H1 (cell line): ENCODE measurements at regions not wholly inside any gene's neighbourhood (a gene's known extent, or its start where the extent isn't known, plus 50 kb on each side); places are given as distances from the start of the nearest gene placed in this dataset.
A peak's percentile ranks its signal among the peaks of the same experiment; 100 is the strongest.

Experiments
- CTCF ChIA-PET: fragments of 300-600 bp; sonication (Branson Sonifier 250); formaldehyde crosslinking; loops from one replicate; lab custom pipeline; 2021; ENCODE audit not compliant: partially characterized antibody; lab: Charles Lee
- POLR2A ChIA-PET: fragments of 300-600 bp; sonication (Branson Sonifier 250); formaldehyde crosslinking; loops from one replicate; lab custom pipeline; 2021; ENCODE audit warnings: inconsistent platforms; ENCODE audit not compliant: partially characterized antibody; lab: Charles Lee
- DNase-seq, 2 experiments: peaks; one replicate each; pipeline versions ENCODE4 v3.0.0 to v3.0.0-alpha.2; 2010 to 2022; ENCODE audit warnings: low spot score in 2 of 2, low read depth in 1 of 2, mixed read lengths in 1 of 2
- FAIRE-seq: peaks from 2 replicates; lab custom pipeline; 2011; peaks lifted over from hg19 to GRCh38; lab: Jason Lieb, UNC
- H2AFZ ChIP-seq: 2 replicates; pipeline ENCODE4 v1.8.1; 2012; ENCODE audit warnings: low read length, inconsistent platforms
- H2AK5ac ChIP-seq: 2 replicates; pipeline ENCODE4 v1.6.1; 2013; ENCODE audit warnings: low read depth, low read length
- H2BK120ac ChIP-seq: replicated peaks from 2 replicates; pipeline ENCODE3; 2013; ENCODE audit warnings: low read depth, low read length, inconsistent platforms
- H2BK12ac ChIP-seq: 2 replicates; pipeline ENCODE4 v1.6.1; 2013; ENCODE audit warnings: low read depth, low read length
- H2BK15ac ChIP-seq: 2 replicates; pipeline ENCODE4 v1.6.1; 2013; ENCODE audit warnings: low read length
- H2BK20ac ChIP-seq: 2 replicates; pipeline ENCODE4 v1.6.1; 2013; ENCODE audit warnings: low read length
- H2BK5ac ChIP-seq: 2 replicates; pipeline ENCODE4 v1.6.1; 2013; ENCODE audit warnings: low read depth, low read length
- H3K14ac ChIP-seq: 2 replicates; pipeline ENCODE4 v1.6.1; 2013; ENCODE audit warnings: inconsistent platforms; ENCODE audit not compliant: insufficient read length
- H3K18ac ChIP-seq: 2 replicates; pipeline ENCODE4 v1.6.1; 2013; ENCODE audit warnings: low read length; ENCODE audit errors: extremely low read depth
- H3K23ac ChIP-seq: 2 replicates; pipeline ENCODE4 v1.6.1; 2013; ENCODE audit warnings: inconsistent platforms; ENCODE audit not compliant: insufficient read length
- H3K23me2 ChIP-seq: 2 replicates; pipeline ENCODE4 v1.6.1; 2013; ENCODE audit warnings: low read depth, low read length
- H3K27ac ChIP-seq: 2 replicates; pipeline ENCODE4 v1.6.1; 2011; ENCODE audit warnings: low read depth, low read length, inconsistent platforms
- H3K27me3 ChIP-seq, 4 experiments: replicated peaks in 1 of 4; 1 replicate in 1 of 4; 2 replicates in 3 of 4; pipeline versions ENCODE4 v1.6.1 to v1.8.1; 2011 to 2013; ENCODE audit warnings: low read length in 3 of 4, mild to moderate bottlenecking in 3 of 4, inconsistent platforms in 2 of 4, mixed read lengths in 2 of 4, moderate library complexity in 1 of 4; ENCODE audit not compliant: control insufficient read depth in 3 of 4, insufficient read depth in 3 of 4; ENCODE audit errors: extremely low read depth in 1 of 4
- H3K36me3 ChIP-seq, 4 experiments: 2 replicates each; pipeline versions ENCODE4 v1.6.1 to v1.8.1; 2011 to 2013; ENCODE audit warnings: mild to moderate bottlenecking in 4 of 4, low read length in 3 of 4, moderate library complexity in 2 of 4, control low read depth in 1 of 4, inconsistent platforms in 1 of 4; ENCODE audit not compliant: insufficient read depth in 4 of 4, control insufficient read depth in 2 of 4
- H3K4ac ChIP-seq: replicated peaks from 2 replicates; pipeline ENCODE3; 2013; ENCODE audit warnings: low read length, low read depth, mixed read lengths, inconsistent platforms; ENCODE audit not compliant: insufficient read length
- H3K4me1 ChIP-seq, 4 experiments: replicated peaks in 1 of 4; 1 replicate in 1 of 4; 2 replicates in 3 of 4; pipeline versions ENCODE4 v1.6.1 to v1.8.1; 2011 to 2013; ENCODE audit warnings: low read length in 3 of 4, inconsistent platforms in 2 of 4, mixed read lengths in 1 of 4; ENCODE audit not compliant: insufficient read depth in 4 of 4, control insufficient read depth in 3 of 4
- H3K4me2 ChIP-seq, 2 experiments: 2 replicates each; pipeline versions ENCODE4 v1.6.1 to v1.8.1; 2011 to 2013; ENCODE audit warnings: low read depth in 2 of 2, low read length in 2 of 2, control low read depth in 1 of 2, inconsistent platforms in 1 of 2, mild to moderate bottlenecking in 1 of 2; ENCODE audit not compliant: insufficient read depth in 1 of 2
- H3K4me3 ChIP-seq, 4 experiments: fragments of 200-600, 300-600 bp in 1 of 4; sonication (generic), shearing (Covaris generic), sonication (Bioruptor Twin) in 1 of 4; 2 replicates each; pipeline versions ENCODE4 v1.5.1 to v1.8.1; 2011 to 2016; ENCODE audit warnings: low read length in 4 of 4, low read depth in 3 of 4, control low read depth in 2 of 4, inconsistent platforms in 2 of 4, mild to moderate bottlenecking in 2 of 4, mixed read lengths in 1 of 4, moderate library complexity in 1 of 4; ENCODE audit not compliant: insufficient read depth in 2 of 4; ENCODE audit errors: extremely low read depth in 1 of 4
- H3K56ac ChIP-seq: replicated peaks from 2 replicates; pipeline ENCODE3; 2013; ENCODE audit warnings: low read depth, mild to moderate bottlenecking, mixed read lengths, low read length, inconsistent platforms; ENCODE audit not compliant: insufficient read length
- H3K79me1 ChIP-seq: 2 replicates; pipeline ENCODE4 v1.6.1; 2013; ENCODE audit warnings: low read depth, low read length, control low read depth
- H3K79me2 ChIP-seq, 2 experiments: 2 replicates each; pipeline versions ENCODE4 v1.6.1 to v1.8.1; 2012 to 2013; ENCODE audit warnings: low read length in 2 of 2, mild to moderate bottlenecking in 2 of 2, inconsistent platforms in 1 of 2; ENCODE audit not compliant: insufficient read depth in 2 of 2, control insufficient read depth in 1 of 2
- H3K9ac ChIP-seq, 4 experiments: replicated peaks in 1 of 4; 1 replicate in 1 of 4; 2 replicates in 3 of 4; pipeline versions ENCODE4 v1.6.1 to v1.8.1; 2011 to 2013; ENCODE audit warnings: low read depth in 3 of 4, low read length in 3 of 4, control low read depth in 2 of 4, mild to moderate bottlenecking in 2 of 4, moderate library complexity in 2 of 4, inconsistent platforms in 1 of 4; ENCODE audit errors: extremely low read depth in 1 of 4
- H3K9me3 ChIP-seq, 2 experiments: 2 replicates each; pipeline versions ENCODE4 v1.6.1 to v1.8.1; 2012 to 2013; ENCODE audit warnings: mild to moderate bottlenecking in 2 of 2, moderate library complexity in 2 of 2, control low read depth in 1 of 2, inconsistent platforms in 1 of 2, low read depth in 1 of 2, low read length in 1 of 2, mixed read lengths in 1 of 2; ENCODE audit not compliant: insufficient read depth in 2 of 2
- H4K20me1 ChIP-seq, 2 experiments: replicated peaks in 1 of 2; 2 replicates each; pipeline versions ENCODE3 to v1.8.1; 2011 to 2013; ENCODE audit warnings: inconsistent platforms in 2 of 2, low read length in 2 of 2, mild to moderate bottlenecking in 1 of 2; ENCODE audit not compliant: insufficient read depth in 2 of 2, control insufficient read depth in 1 of 2
- H4K5ac ChIP-seq: 2 replicates; pipeline ENCODE4 v1.6.1; 2013; ENCODE audit warnings: low read length, low read depth, mixed read lengths, inconsistent platforms; ENCODE audit not compliant: insufficient read length
- H4K8ac ChIP-seq: 2 replicates; pipeline ENCODE4 v1.8.0; 2013; ENCODE audit warnings: mild to moderate bottlenecking, moderate library complexity, low read length, inconsistent platforms; ENCODE audit not compliant: insufficient read depth; ENCODE audit errors: extremely low read depth
- H4K91ac ChIP-seq: replicated peaks from 2 replicates; pipeline ENCODE3; 2013; ENCODE audit warnings: low read length, mixed read lengths, inconsistent platforms; ENCODE audit not compliant: insufficient read length
- CBX5 ChIP-seq: fragments of 300-800, 300-1000 bp; sonication (generic); IDR thresholded peaks from 2 replicates; pipeline ENCODE4 v1.7.1; 2016; ENCODE audit warnings: antibody characterized with exemption, low read length, low read depth
- GTF2F1 ChIP-seq: IDR thresholded peaks from 2 replicates; pipeline ENCODE4 v1.6.1; 2012; ENCODE audit warnings: low read depth, low read length, improper control_type of control experiment, borderline replicate concordance
- TAF7 ChIP-seq: optimal IDR thresholded peaks from 2 replicates; pipeline ENCODE3; 2011; ENCODE audit warnings: low read depth, mild to moderate bottlenecking, inconsistent platforms, low read length, moderate library complexity, borderline replicate concordance
- WGBS, 2 experiments: shearing (Covaris generic) in 1 of 2; methylation state at CpG; one replicate each; pipeline versions ENCODE4 v1.1.6 to v1.1.7; 2013 to 2015; ENCODE audit warnings: low lambda C conversion rate in 2 of 2, mixed read lengths in 2 of 2, inconsistent platforms in 1 of 2, low coverage in 1 of 2, missing lambda C conversion rate in 1 of 2; ENCODE audit not compliant: insufficient replicate concordance in 2 of 2, insufficient coverage in 1 of 2, insufficient read length in 1 of 2; ENCODE audit errors: extremely low coverage in 1 of 2, missing lambda C conversion rate in 1 of 2; 5-methylcytosine and 5-hydroxymethylcytosine counted together

- Histone ChIP-seq H2AK5ac (no peak overlapping the region), H2BK5ac (no peak overlapping the region), H3K36me3 (no peaks in the 10 kb centered on the region), H3K27ac (no peak overlapping the region), H2BK20ac (no peak overlapping the region), H3K27me3 (no peaks in the 10 kb centered on the region), H3K23ac (no peak overlapping the region), H3K4me3 (no peak overlapping the region), H2BK12ac (no peak overlapping the region), H3K56ac (no peak overlapping the region), H3K23me2 (no peaks in the 10 kb centered on the region), H3K14ac (no peak overlapping the region), H4K20me1 (no peaks in the 10 kb centered on the region), H2BK120ac (no peak overlapping the region), H3K4me1 (no peaks in the 10 kb centered on the region), H2AFZ (peak overlapping the region; percentile 57; the same call in 1 of the 2 replicates), H3K79me2 (no peaks in the 10 kb centered on the region), H3K18ac (no peak overlapping the region), H4K5ac (no peak overlapping the region), H2BK15ac (no peak overlapping the region), H3K9ac (no peak overlapping the region), H4K8ac (no peak overlapping the region; the same call in 1 of the 2 replicates), H4K91ac (no peak overlapping the region), H3K9me3 (no peaks in the 10 kb centered on the region), H3K4ac (no peak overlapping the region), H3K4me2 (no peak overlapping the region), H3K79me1 (no peaks in the 10 kb centered on the region)
- DNase-seq (no peak), FAIRE-seq (no peak)
- ChIA-PET POLR2A (no interaction called here), CTCF (interaction anchor here (1.2 kb wide), 1 partner anchor 9 kb away, joined by 3 read pairs; no protein-coding TSS in a partner anchor)
- 93% methylated on average over 9 of the region's 10 CpGs; no CpG with 5 or more reads in 1 of the 2 experiments for WGBS, 2 experiments
- TF ChIP-seq CBX5 (no peak), GTF2F1 (no peak), TAF7 (no peak)
Measured at GRCh38 chr6:21457647-21458046, 135.9 kb upstream of the SOX4 start.
